ENCODE measurements at regions not wholly inside any gene's neighbourhood (a gene's known extent, or its start where the extent isn't known, plus 50 kb on each side); places are given as distances from the start of the nearest gene placed in this dataset.

- Histone ChIP-seq H3K36me3 (no peaks in the 10 kb centered on the region), H3K9me3 (no peaks in the 10 kb centered on the region), H3K4me1 (peaks cover 10 to 22% of the 10 kb centered on the region in 2 donors), H3K27me3 (no peaks in the 10 kb centered on the region), H3K4me3 (replicated peaks in 1 of 3) (no peak overlapping the region), H3K27ac (no peak overlapping the region)
- TF ChIP-seq CTCF (IDR thresholded peaks at IDR 0.05) (no peak), POLR2A (IDR thresholded peaks at IDR 0.05) (no peak)
- intact Hi-C loops (cut with DNase I) = no loop called here
- no peak for DNase-seq
- 72 to 77% methylated on average over 5 of the region's 5 CpGs for WGBS, 2 donors
These were observed 228.8 kb downstream of the BCL11B start for GRCh38 chr14:99043267-99043615.

- WGBS, 2 donors = 100% methylated on average over 1 of the region's 1 CpG
- H3K27ac ChIP-seq = no peak overlapping the region
- H3K27me3 ChIP-seq = no peaks in the 10 kb centered on the region
- H3K9me3 ChIP-seq = no peaks in the 10 kb centered on the region
- H3K4me1 ChIP-seq = peaks cover 10 to 22% of the 10 kb centered on the region in 2 donors
- no peak overlapping the region for H3K4me3 ChIP-seq (replicated peaks in 1 of 3)
- TF ChIP-seq POLR2A (IDR thresholded peaks at IDR 0.05) = no peak
- no peak for TF ChIP-seq CTCF (IDR thresholded peaks at IDR 0.05)
- H3K36me3 ChIP-seq = no peaks in the 10 kb centered on the region
- intact Hi-C loops (cut with DNase I) = no loop called here
- DNase-seq = no peak
These were observed 228.2 kb downstream of the BCL11B start for GRCh38 chr14:99043756-99044155.

GRCh38 chr14:99047441-99048031 lies 224.5 kb downstream of the BCL11B start:
- intact Hi-C loops (cut with DNase I) = no loop called here
- Histone ChIP-seq H3K4me3 (replicated peaks in 1 of 3) (no peak overlapping the region), H3K27ac (no peak overlapping the region), H3K9me3 (no peaks in the 10 kb centered on the region), H3K27me3 (no peaks in the 10 kb centered on the region), H3K4me1 (peaks cover 10 to 18% of the 10 kb centered on the region in 2 donors), H3K36me3 (no peaks in the 10 kb centered on the region)
- TF ChIP-seq CTCF (IDR thresholded peaks at IDR 0.05) (no peak), POLR2A (IDR thresholded peaks at IDR 0.05) (no peak)
- no peak for DNase-seq
- 79 to 91% methylated on average over 14 of the region's 14 CpGs for WGBS, 2 donors

- Histone ChIP-seq H3K36me3 (no peaks in the 10 kb centered on the region), H3K27ac (no peak overlapping the region), H3K4me3 (replicated peaks in 1 of 3) (no peak overlapping the region), H3K27me3 (no peaks in the 10 kb centered on the region), H3K4me1 (peaks cover 10 to 13% of the 10 kb centered on the region in 2 donors), H3K9me3 (no peaks in the 10 kb centered on the region)
- 80 to 82% methylated on average over 1 of the region's 1 CpG for WGBS, 2 donors
- intact Hi-C loops (cut with DNase I) = no loop called here
- DNase-seq = no peak
- TF ChIP-seq POLR2A (IDR thresholded peaks at IDR 0.05) = no peak
- no peak for TF ChIP-seq CTCF (IDR thresholded peaks at IDR 0.05)
These were observed 221.7 kb downstream of the BCL11B start for GRCh38 chr14:99050309-99050708.

- H3K27me3 ChIP-seq = no peaks in the 10 kb centered on the region
- no peak overlapping the region for H3K4me3 ChIP-seq (replicated peaks in 1 of 3)
- DNase-seq = no peak
- intact Hi-C loops (cut with DNase I) = no loop called here
- 89 to 95% methylated on average over 2 of the region's 2 CpGs for WGBS, 2 donors
- H3K27ac ChIP-seq = no peak overlapping the region
- H3K4me1 ChIP-seq = peaks cover 0 to under 1% of the 10 kb centered on the region in 2 donors
- TF ChIP-seq POLR2A (IDR thresholded peaks at IDR 0.05) = no peak
- no peak for TF ChIP-seq CTCF (IDR thresholded peaks at IDR 0.05)
- no peaks in the 10 kb centered on the region for H3K9me3 ChIP-seq
- no peaks in the 10 kb centered on the region for H3K36me3 ChIP-seq
These were observed 219.5 kb downstream of the BCL11B start for GRCh38 chr14:99052467-99052866.
